ENCODE measurements at regions not wholly inside any gene's neighbourhood (a gene's known extent, or its start where the extent isn't known, plus 50 kb on each side); places are given as distances from the start of the nearest gene placed in this dataset.
A peak's percentile ranks its signal among the peaks of the same experiment; 100 is the strongest.

GRCh38 chr4:38563707-38564495 is 100.1 kb upstream of the KLF3 start:
- Histone ChIP-seq H3K56ac (replicated peaks; ENCODE audit: insufficient read length, low read depth, low read length) (no peak overlapping the region), H2BK120ac (replicated peaks; ENCODE audit: low read depth, low read length) (no peak overlapping the region), H4K91ac (replicated peaks; ENCODE audit: insufficient read length, low read length) (no peak overlapping the region), H2AK5ac (ENCODE audit: low read depth, low read length) (no peak overlapping the region), H4K8ac (ENCODE audit: extremely low read depth, insufficient read depth, low read length) (no peak overlapping the region), H2BK20ac (ENCODE audit: low read length) (no peak overlapping the region), H3K36me3 (ENCODE audit: control insufficient read depth in 2 of 4, insufficient read depth in 4 of 4, low read length in 3 of 4) (no peaks in the 10 kb centered on the region), H3K14ac (ENCODE audit: insufficient read length) (no peak overlapping the region), H3K4me1 (replicated peaks in 1 of 4; ENCODE audit: control insufficient read depth in 3 of 4, insufficient read depth in 4 of 4, low read length in 3 of 4) (peaks cover 0 to 4% (median 0%) of the 10 kb centered on the region in 4 experiments; a peak in 1 of 7 replicates), H3K4me2 (ENCODE audit: insufficient read depth in 1 of 2, low read depth in 2 of 2, low read length in 2 of 2) (no peak overlapping the region), H2BK5ac (ENCODE audit: low read depth, low read length) (no peak overlapping the region), H2BK12ac (ENCODE audit: low read depth, low read length) (0 out of 2 replicates have a peak overlapping the region, but pooled peaks have one; percentile 50), H3K4ac (replicated peaks; ENCODE audit: insufficient read length, low read depth, low read length) (no peak overlapping the region), H2BK15ac (ENCODE audit: low read length) (no peak overlapping the region), H3K9ac (replicated peaks in 1 of 4; ENCODE audit: extremely low read depth in 1 of 4, low read depth in 3 of 4, low read length in 3 of 4) (no peak overlapping the region), H2AFZ (ENCODE audit: low read length) (no peak overlapping the region), H3K18ac (ENCODE audit: extremely low read depth, low read length) (no peak overlapping the region), H3K23ac (ENCODE audit: insufficient read length) (no peak overlapping the region), H3K23me2 (ENCODE audit: low read depth, low read length) (no peaks in the 10 kb centered on the region), H4K5ac (ENCODE audit: insufficient read length, low read depth, low read length) (no peak overlapping the region), H3K79me1 (ENCODE audit: low read depth, low read length) (no peaks in the 10 kb centered on the region), H3K27me3 (replicated peaks in 1 of 4; ENCODE audit: control insufficient read depth in 3 of 4, extremely low read depth in 1 of 4, insufficient read depth in 3 of 4, low read length in 3 of 4) (no peaks in the 10 kb centered on the region), H3K27ac (ENCODE audit: low read depth, low read length) (no peak overlapping the region), H3K4me3 (ENCODE audit: extremely low read depth in 1 of 4, insufficient read depth in 2 of 4, low read depth in 3 of 4, low read length in 4 of 4) (no peak overlapping the region), H4K20me1 (replicated peaks in 1 of 2; ENCODE audit: control insufficient read depth in 1 of 2, insufficient read depth in 2 of 2, low read length in 2 of 2) (no peaks in the 10 kb centered on the region), H3K79me2 (ENCODE audit: control insufficient read depth in 1 of 2, insufficient read depth in 2 of 2, low read length in 2 of 2) (no peaks in the 10 kb centered on the region), H3K9me3 (ENCODE audit: insufficient read depth in 2 of 2, low read depth in 1 of 2, low read length in 1 of 2) (no peaks in the 10 kb centered on the region)
- DNase-seq (ENCODE audit: low read depth in 1 of 2, low spot score in 2 of 2) (no peak), FAIRE-seq (no peak)
- 89% methylated on average over 8 of the region's 9 CpGs; no CpG with 5 or more reads in 1 of the 2 experiments for WGBS, 2 experiments (ENCODE audit: extremely low coverage in 1 of 2, insufficient coverage in 1 of 2, insufficient read length in 1 of 2, insufficient replicate concordance in 2 of 2, low coverage in 1 of 2, low lambda C conversion rate in 2 of 2, missing lambda C conversion rate in 1 of 2)
- TF ChIP-seq TAF1 (IDR thresholded peaks at IDR 0.05; ENCODE audit: low read depth, low read length) (no peak), CHD2 (IDR thresholded peaks at IDR 0.05; ENCODE audit: low read length) (no peak), TBP (IDR thresholded peaks at IDR 0.05; ENCODE audit: low read depth, low read length) (no peak), EGR1 (IDR thresholded peaks at IDR 0.05; ENCODE audit: borderline replicate concordance, low read depth, low read length) (no peak), CREB1 (IDR thresholded peaks at IDR 0.05) (no peak), KDM4A (IDR thresholded peaks at IDR 0.05; ENCODE audit: low read depth, low read length, severe bottlenecking) (no peak), SUZ12 (IDR thresholded peaks at IDR 0.05; ENCODE audit: low read length) (no peak), EP300 (IDR thresholded peaks at IDR 0.05; ENCODE audit: borderline replicate concordance in 1 of 2, low read depth in 2 of 2, low read length in 2 of 2) (no peak), GTF2F1 (IDR thresholded peaks at IDR 0.05; ENCODE audit: borderline replicate concordance, low read depth, low read length) (no peak)
- CTCF ChIA-PET (ENCODE audit: partially characterized antibody) = interaction anchor here (1.0 kb wide), 1 partner anchor 243 kb away, joined by 4 read pairs; no protein-coding TSS in a partner anchor
- POLR2A ChIA-PET (ENCODE audit: partially characterized antibody) = no interaction called here
